Neural cell (in vitro differentiated cells): ENCODE measurements at regions not wholly inside any gene's neighbourhood (a gene's known extent, or its start where the extent isn't known, plus 50 kb on each side); places are given as distances from the start of the nearest gene placed in this dataset.
A peak's percentile ranks its signal among the peaks of the same experiment; 100 is the strongest.

Source experiments
- H2AFZ ChIP-seq: fragments of 200-600, 300-800 bp; sonication (generic), shearing (Covaris generic); 2 replicates; pipeline ENCODE4 v1.6.0; 2014; ENCODE audit warnings: low read depth, mild to moderate bottlenecking, antibody characterized with exemption, low read length, moderate library complexity
- H3F3A ChIP-seq: fragments of 200-600 bp; shearing (Covaris generic); 2 replicates; pipeline ENCODE4 v1.6.1; 2016; ENCODE audit warnings: mild to moderate bottlenecking, moderate library complexity, mixed read lengths, antibody characterized with exemption, low read length; ENCODE audit not compliant: insufficient read depth, poor library complexity, severe bottlenecking
- H3K27ac ChIP-seq: fragments of 200-600, 300-800 bp; sonication (generic), shearing (Covaris generic); 2 replicates; pipeline ENCODE4 v1.5.1; 2014; ENCODE audit warnings: mild to moderate bottlenecking, low read length, moderate library complexity
- H3K27me3 ChIP-seq: fragments of 300-800, 200-600 bp; sonication (generic), shearing (Covaris generic); 2 replicates; pipeline ENCODE4 v1.6.0; 2014; ENCODE audit warnings: mild to moderate bottlenecking, low read depth, low read length, moderate library complexity; ENCODE audit not compliant: insufficient read depth
- H3K36me3 ChIP-seq: fragments of 300-800, 200-600 bp; sonication (generic), shearing (Covaris generic); 2 replicates; pipeline ENCODE4 v1.5.1; 2014; ENCODE audit warnings: mild to moderate bottlenecking, antibody characterized with exemption, low read length, moderate library complexity; ENCODE audit not compliant: insufficient read depth
- H3K4me2 ChIP-seq: fragments of 300-800, 200-600 bp; sonication (generic), shearing (Covaris generic); 2 replicates; pipeline ENCODE4 v1.6.0; 2014; ENCODE audit warnings: mild to moderate bottlenecking, low read length
- H3K4me3 ChIP-seq: fragments of 300-800, 200-600 bp; sonication (generic), shearing (Covaris generic); 2 replicates; pipeline ENCODE4 v1.5.1; 2014; ENCODE audit warnings: mild to moderate bottlenecking, low read length, moderate library complexity
- H3K79me2 ChIP-seq: fragments of 200-600 bp; shearing (Covaris generic); replicated peaks from 2 replicates; pipeline ENCODE4 v1.6.0; 2014; ENCODE audit warnings: mild to moderate bottlenecking, low read length, moderate library complexity; ENCODE audit not compliant: insufficient read depth
- H3K9ac ChIP-seq: fragments of 300-800, 200-600 bp; sonication (generic), shearing (Covaris generic); 2 replicates; pipeline ENCODE4 v1.6.1; 2016; ENCODE audit warnings: mild to moderate bottlenecking, low read length, mixed read lengths
- H3K9me2 ChIP-seq: fragments of 200-600 bp; shearing (Covaris generic); 2 replicates; pipeline ENCODE4 v1.6.1; 2016; ENCODE audit warnings: mild to moderate bottlenecking, low read length, mixed read lengths; ENCODE audit not compliant: insufficient read depth
- H3K9me3 ChIP-seq: fragments of 200-600, 300-800 bp; sonication (generic), shearing (Covaris generic); 2 replicates; pipeline ENCODE4 v1.6.1; 2016; ENCODE audit warnings: mild to moderate bottlenecking, mixed run types, low read length, moderate library complexity, mixed read lengths
- H4K20me1 ChIP-seq: fragments of 200-600 bp; shearing (Covaris generic); 2 replicates; pipeline ENCODE4 v1.6.1; 2016; ENCODE audit warnings: mild to moderate bottlenecking, mixed run types; ENCODE audit not compliant: insufficient read depth
- CTCF ChIP-seq: fragments of 450-650 bp; IDR thresholded peaks from 2 replicates; pipeline ENCODE4 v1.5.1; 2014; ENCODE audit warnings: antibody characterized with exemption, mild to moderate bottlenecking, moderate library complexity; ENCODE audit not compliant: poor library complexity, severe bottlenecking
- EP300 ChIP-seq: fragments of 450-650 bp; conservative IDR thresholded peaks from 2 replicates; pipeline ENCODE4 v1.6.1; 2014; ENCODE audit warnings: antibody characterized with exemption, mild to moderate bottlenecking, moderate library complexity; ENCODE audit not compliant: poor library complexity, severe bottlenecking
- EZH2 ChIP-seq: fragments of 200-600, 300-800 bp; shearing (Covaris generic), sonication (generic); IDR thresholded peaks from 2 replicates; pipeline ENCODE4 v1.6.1; 2014; ENCODE audit warnings: antibody characterized with exemption, low read length, borderline replicate concordance, mild to moderate bottlenecking; ENCODE audit not compliant: insufficient read depth, poor library complexity, severe bottlenecking
- MXI1 ChIP-seq: fragments of 450-650 bp; conservative IDR thresholded peaks from 2 replicates; pipeline ENCODE4 v1.6.1; 2014; ENCODE audit warnings: antibody characterized with exemption, mild to moderate bottlenecking; ENCODE audit not compliant: poor library complexity, severe bottlenecking
- POLR2AphosphoS5 ChIP-seq: IDR thresholded peaks from 2 replicates; pipeline ENCODE4 v1.6.1; 2012
- RAD21 ChIP-seq: fragments of 450-650 bp; conservative IDR thresholded peaks from 2 replicates; pipeline ENCODE4 v1.6.1; 2014; ENCODE audit warnings: antibody characterized with exemption, mild to moderate bottlenecking, moderate library complexity
- SMC3 ChIP-seq: fragments of 450-650 bp; conservative IDR thresholded peaks from 2 replicates; pipeline ENCODE4 v1.6.1; 2014; ENCODE audit warnings: antibody characterized with exemption, mild to moderate bottlenecking, moderate library complexity; ENCODE audit not compliant: poor library complexity
- TAF1 ChIP-seq: IDR thresholded peaks from 2 replicates; pipeline ENCODE4 v1.6.1; 2012; ENCODE audit warnings: low read depth
- TF ChIP-seq, protein P1 (sequence below): IDR thresholded peaks from 2 replicates; pipeline ENCODE4 v1.6.1; 2012; ENCODE audit warnings: borderline replicate concordance

GRCh38 chr15:69729167-69729748 is 276.6 kb downstream of the RPLP1 start:
- H3K4me3 ChIP-seq: no peak overlapping the region

DNA sequence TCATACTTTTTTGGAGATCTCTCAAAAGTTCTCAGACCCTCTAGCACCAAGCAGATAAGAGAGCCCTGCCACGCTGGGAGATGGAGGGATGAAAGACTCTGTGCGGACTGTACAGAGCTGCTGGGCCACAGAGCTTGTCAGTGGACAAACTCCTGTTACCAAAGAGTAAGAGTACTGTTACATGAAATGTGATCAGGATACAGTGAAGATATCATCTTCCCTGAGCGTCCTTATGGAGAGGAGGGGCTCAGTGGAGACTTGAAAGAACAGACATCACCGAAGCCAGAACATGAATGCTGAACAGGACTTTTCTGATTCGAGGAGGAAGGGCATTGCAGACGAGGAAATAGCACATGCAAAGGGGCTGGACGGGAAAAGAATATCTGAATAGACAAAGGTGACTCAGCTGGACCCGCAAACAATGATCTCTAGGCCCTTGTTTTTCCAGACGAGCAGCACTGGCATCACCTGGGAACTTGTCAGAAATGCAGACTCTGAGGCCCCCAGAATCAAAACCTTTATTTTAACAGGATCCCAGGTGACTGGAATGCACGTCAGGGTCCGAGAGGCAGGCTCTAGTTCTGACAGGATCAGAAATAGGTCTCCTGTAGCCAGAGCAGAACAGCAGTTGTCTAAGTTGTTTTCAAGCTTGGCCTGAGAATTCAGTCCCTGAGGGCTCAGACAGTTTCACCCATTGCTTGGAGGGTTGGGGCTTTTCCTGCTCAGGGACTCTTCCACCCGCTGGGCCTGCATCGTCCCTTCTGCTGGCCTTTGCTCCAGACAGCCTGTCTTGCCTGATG is 277.9 kb downstream of the RPLP1 start:
- no peak overlapping the region for H3K4me2 ChIP-seq
- H3K79me2 ChIP-seq: no peaks in the 10 kb centered on the region
- H3K27me3 ChIP-seq: no peaks in the 10 kb centered on the region
- TF ChIP-seq POLR2AphosphoS5 (no peak), MXI1 (no peak), CTCF (no peak), SMC3 (no peak), TAF1 (no peak), EZH2 (no peak), RAD21 (no peak), EP300 (no peak)
- TF ChIP-seq, protein P1, sequence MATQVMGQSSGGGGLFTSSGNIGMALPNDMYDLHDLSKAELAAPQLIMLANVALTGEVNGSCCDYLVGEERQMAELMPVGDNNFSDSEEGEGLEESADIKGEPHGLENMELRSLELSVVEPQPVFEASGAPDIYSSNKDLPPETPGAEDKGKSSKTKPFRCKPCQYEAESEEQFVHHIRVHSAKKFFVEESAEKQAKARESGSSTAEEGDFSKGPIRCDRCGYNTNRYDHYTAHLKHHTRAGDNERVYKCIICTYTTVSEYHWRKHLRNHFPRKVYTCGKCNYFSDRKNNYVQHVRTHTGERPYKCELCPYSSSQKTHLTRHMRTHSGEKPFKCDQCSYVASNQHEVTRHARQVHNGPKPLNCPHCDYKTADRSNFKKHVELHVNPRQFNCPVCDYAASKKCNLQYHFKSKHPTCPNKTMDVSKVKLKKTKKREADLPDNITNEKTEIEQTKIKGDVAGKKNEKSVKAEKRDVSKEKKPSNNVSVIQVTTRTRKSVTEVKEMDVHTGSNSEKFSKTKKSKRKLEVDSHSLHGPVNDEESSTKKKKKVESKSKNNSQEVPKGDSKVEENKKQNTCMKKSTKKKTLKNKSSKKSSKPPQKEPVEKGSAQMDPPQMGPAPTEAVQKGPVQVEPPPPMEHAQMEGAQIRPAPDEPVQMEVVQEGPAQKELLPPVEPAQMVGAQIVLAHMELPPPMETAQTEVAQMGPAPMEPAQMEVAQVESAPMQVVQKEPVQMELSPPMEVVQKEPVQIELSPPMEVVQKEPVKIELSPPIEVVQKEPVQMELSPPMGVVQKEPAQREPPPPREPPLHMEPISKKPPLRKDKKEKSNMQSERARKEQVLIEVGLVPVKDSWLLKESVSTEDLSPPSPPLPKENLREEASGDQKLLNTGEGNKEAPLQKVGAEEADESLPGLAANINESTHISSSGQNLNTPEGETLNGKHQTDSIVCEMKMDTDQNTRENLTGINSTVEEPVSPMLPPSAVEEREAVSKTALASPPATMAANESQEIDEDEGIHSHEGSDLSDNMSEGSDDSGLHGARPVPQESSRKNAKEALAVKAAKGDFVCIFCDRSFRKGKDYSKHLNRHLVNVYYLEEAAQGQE: no peak
- H3K9me3 ChIP-seq: no peaks in the 10 kb centered on the region
- no peak overlapping the region for H3K9ac ChIP-seq
- no peak overlapping the region for H2AFZ ChIP-seq
- H3K9me2 ChIP-seq: no peaks in the 10 kb centered on the region
- H3F3A ChIP-seq: no peaks in the 10 kb centered on the region
- no peak overlapping the region for H3K4me3 ChIP-seq
- no peak overlapping the region for H3K27ac ChIP-seq
- H4K20me1 ChIP-seq: no peaks in the 10 kb centered on the region
- no peaks in the 10 kb centered on the region for H3K36me3 ChIP-seq

More at GRCh38 chr15:69729167-69729748, 276.6 kb downstream of the RPLP1 start:
- TF ChIP-seq CTCF (peak; percentile 24), MXI1 (no peak)
- Histone ChIP-seq H3K36me3 (no peaks in the 10 kb centered on the region), H4K20me1 (no peaks in the 10 kb centered on the region), H3K9me3 (no peaks in the 10 kb centered on the region), H2AFZ (no peak overlapping the region), H3K4me2 (no peak overlapping the region), H3F3A (no peaks in the 10 kb centered on the region), H3K79me2 (no peaks in the 10 kb centered on the region), H3K27me3 (no peaks in the 10 kb centered on the region), H3K9me2 (no peaks in the 10 kb centered on the region), H3K9ac (no peak overlapping the region), H3K27ac (no peak overlapping the region)
